ENCODE measurements at regions not wholly inside any gene's neighbourhood (a gene's known extent, or its start where the extent isn't known, plus 50 kb on each side); places are given as distances from the start of the nearest gene placed in this dataset.

DNA sequence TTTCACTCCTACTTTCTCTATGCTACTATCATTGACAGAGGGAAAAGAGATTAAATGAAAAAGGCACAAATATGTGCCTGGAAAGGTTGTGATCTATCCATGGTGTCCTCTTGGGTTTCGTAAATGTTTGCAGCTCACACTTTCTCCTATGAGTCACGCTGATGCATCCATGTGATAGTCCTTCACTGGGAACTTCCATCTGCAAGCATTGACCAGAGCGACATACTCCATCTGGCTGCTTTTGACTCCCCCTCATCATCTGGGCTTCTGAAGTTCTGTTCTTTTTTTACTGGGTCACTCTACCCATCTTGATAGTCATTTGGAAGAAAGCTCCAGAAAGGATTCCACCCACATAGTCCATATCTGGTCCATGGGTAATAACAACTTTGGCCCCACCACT, 84.7 kb upstream of the NDST3 start:
- H3K27me3 ChIP-seq (ENCODE audit: control insufficient read depth, insufficient read depth, low read length, poor library complexity, severe bottlenecking) = no peaks in the 10 kb centered on the region
- no peak overlapping the region for H3K27ac ChIP-seq (ENCODE audit: low read depth, low read length)
- no peaks in the 10 kb centered on the region for H3K9me3 ChIP-seq (ENCODE audit: control insufficient read depth, low read length)
- H3K27ac Mint-ChIP-seq = no peak overlapping the region
- WGBS, 2 experiments (ENCODE audit: insufficient coverage in 1 of 2, insufficient read length in 1 of 2) = 63% methylated on average over 3 of the region's 3 CpGs
- H3K4me1 ChIP-seq (ENCODE audit: control insufficient read depth, insufficient read depth, low read length) = no peaks in the 10 kb centered on the region
- TF ChIP-seq, protein P1, sequence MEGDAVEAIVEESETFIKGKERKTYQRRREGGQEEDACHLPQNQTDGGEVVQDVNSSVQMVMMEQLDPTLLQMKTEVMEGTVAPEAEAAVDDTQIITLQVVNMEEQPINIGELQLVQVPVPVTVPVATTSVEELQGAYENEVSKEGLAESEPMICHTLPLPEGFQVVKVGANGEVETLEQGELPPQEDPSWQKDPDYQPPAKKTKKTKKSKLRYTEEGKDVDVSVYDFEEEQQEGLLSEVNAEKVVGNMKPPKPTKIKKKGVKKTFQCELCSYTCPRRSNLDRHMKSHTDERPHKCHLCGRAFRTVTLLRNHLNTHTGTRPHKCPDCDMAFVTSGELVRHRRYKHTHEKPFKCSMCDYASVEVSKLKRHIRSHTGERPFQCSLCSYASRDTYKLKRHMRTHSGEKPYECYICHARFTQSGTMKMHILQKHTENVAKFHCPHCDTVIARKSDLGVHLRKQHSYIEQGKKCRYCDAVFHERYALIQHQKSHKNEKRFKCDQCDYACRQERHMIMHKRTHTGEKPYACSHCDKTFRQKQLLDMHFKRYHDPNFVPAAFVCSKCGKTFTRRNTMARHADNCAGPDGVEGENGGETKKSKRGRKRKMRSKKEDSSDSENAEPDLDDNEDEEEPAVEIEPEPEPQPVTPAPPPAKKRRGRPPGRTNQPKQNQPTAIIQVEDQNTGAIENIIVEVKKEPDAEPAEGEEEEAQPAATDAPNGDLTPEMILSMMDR (conservative IDR thresholded peaks at IDR 0.05) = no peak
- no peaks in the 10 kb centered on the region for H3K36me3 Mint-ChIP-seq (ENCODE audit: low read depth)
- no peaks in the 10 kb centered on the region for H3K27me3 Mint-ChIP-seq (ENCODE audit: insufficient read depth)
- H3K4me3 Mint-ChIP-seq = no peak overlapping the region
- no peak overlapping the region for H3K9ac ChIP-seq (ENCODE audit: extremely low read depth, low read length, poor library complexity, severe bottlenecking)
- no peaks in the 10 kb centered on the region for H3K36me3 ChIP-seq (ENCODE audit: control insufficient read depth, insufficient read depth, low read length)
- peaks cover 8% of the 10 kb centered on the region for H3K9me3 Mint-ChIP-seq
- no peak for DNase-seq
- no peak overlapping the region for H3K4me3 ChIP-seq (ENCODE audit: low read length)
- no peaks in the 10 kb centered on the region for H3K4me1 Mint-ChIP-seq

DNA sequence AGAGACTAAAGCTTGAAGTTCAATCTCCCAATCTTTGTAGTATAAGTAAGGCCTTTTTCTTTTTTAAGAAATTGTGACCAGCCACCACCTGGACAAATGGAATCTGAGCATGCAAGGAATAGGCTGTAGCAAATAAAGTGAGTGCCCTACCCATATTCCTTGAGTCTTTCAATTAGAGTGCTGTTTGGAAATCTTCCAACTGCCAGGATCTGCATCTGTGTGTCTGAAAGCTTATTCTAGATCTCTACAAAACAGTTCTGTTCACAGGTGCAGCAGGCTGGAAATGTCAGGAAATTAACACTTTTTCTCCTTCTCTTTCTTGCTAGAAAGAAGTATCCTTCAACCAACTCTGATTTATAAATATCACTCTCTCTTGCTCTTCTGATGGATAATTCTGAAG, 76.7 kb upstream of the NDST3 start:
- TF ChIP-seq, protein P1 (conservative IDR thresholded peaks at IDR 0.05) = no peak
- H3K36me3 Mint-ChIP-seq (ENCODE audit: low read depth) = no peaks in the 10 kb centered on the region
- Histone ChIP-seq H3K27ac (ENCODE audit: low read depth, low read length) (no peak overlapping the region), H3K4me3 (ENCODE audit: low read length) (no peak overlapping the region), H3K9me3 (ENCODE audit: control insufficient read depth, low read length) (no peaks in the 10 kb centered on the region), H3K9ac (ENCODE audit: extremely low read depth, low read length, poor library complexity, severe bottlenecking) (no peak overlapping the region), H3K4me1 (ENCODE audit: control insufficient read depth, insufficient read depth, low read length) (no peaks in the 10 kb centered on the region), H3K27me3 (ENCODE audit: control insufficient read depth, insufficient read depth, low read length, poor library complexity, severe bottlenecking) (no peaks in the 10 kb centered on the region), H3K36me3 (ENCODE audit: control insufficient read depth, insufficient read depth, low read length) (no peaks in the 10 kb centered on the region)
- DNase-seq = no peak
- H3K27me3 Mint-ChIP-seq (ENCODE audit: insufficient read depth) = no peaks in the 10 kb centered on the region
- H3K27ac Mint-ChIP-seq = no peak overlapping the region
- no peaks in the 10 kb centered on the region for H3K4me1 Mint-ChIP-seq
- H3K9me3 Mint-ChIP-seq = peaks cover 2% of the 10 kb centered on the region
- no peak overlapping the region for H3K4me3 Mint-ChIP-seq

DNA sequence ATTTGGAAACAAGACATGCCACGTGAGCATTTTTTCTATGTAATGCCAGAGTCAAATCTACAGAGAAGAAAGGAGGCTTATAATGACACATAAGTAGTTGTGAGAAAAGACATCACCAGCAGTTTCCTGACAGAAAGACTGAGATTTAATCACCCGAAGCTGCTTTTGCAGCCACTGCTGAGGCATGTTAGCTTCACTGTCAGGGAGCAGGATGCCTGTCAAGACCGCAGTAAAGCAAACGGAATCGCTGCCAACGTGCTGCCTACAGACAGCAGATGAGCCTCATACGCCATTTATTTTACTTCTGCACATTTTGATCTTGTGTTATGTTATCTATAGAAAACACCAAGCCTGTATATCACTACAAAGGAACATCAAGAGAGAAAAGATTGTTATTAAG, 68.7 kb upstream of the NDST3 start:
- no peaks in the 10 kb centered on the region for H3K36me3 Mint-ChIP-seq (ENCODE audit: low read depth)
- 74 to 84% methylated on average over 3 to 7 of the region's 7 CpGs for WGBS, 2 experiments (ENCODE audit: insufficient coverage in 1 of 2, insufficient read length in 1 of 2)

More for the DNA sequence above, 68.7 kb upstream of the NDST3 start:
- Mint-ChIP-seq H3K27me3 (ENCODE audit: insufficient read depth) (no peaks in the 10 kb centered on the region), H3K4me1 (no peaks in the 10 kb centered on the region), H3K27ac (no peak overlapping the region), H3K9me3 (no peaks in the 10 kb centered on the region), H3K4me3 (no peak overlapping the region)
- DNase-seq = no peak
- H3K4me1 ChIP-seq (ENCODE audit: control insufficient read depth, insufficient read depth, low read length) = no peaks in the 10 kb centered on the region
- TF ChIP-seq, protein P1 (conservative IDR thresholded peaks at IDR 0.05) = no peak
- no peaks in the 10 kb centered on the region for H3K36me3 ChIP-seq (ENCODE audit: control insufficient read depth, insufficient read depth, low read length)
- no peaks in the 10 kb centered on the region for H3K27me3 ChIP-seq (ENCODE audit: control insufficient read depth, insufficient read depth, low read length, poor library complexity, severe bottlenecking)
- H3K4me3 ChIP-seq (ENCODE audit: low read length) = no peak overlapping the region
- no peak overlapping the region for H3K9ac ChIP-seq (ENCODE audit: extremely low read depth, low read length, poor library complexity, severe bottlenecking)
- H3K9me3 ChIP-seq (ENCODE audit: control insufficient read depth, low read length) = no peaks in the 10 kb centered on the region
- no peak overlapping the region for H3K27ac ChIP-seq (ENCODE audit: low read depth, low read length)
